ENCODE measurements at regions not wholly inside any gene's neighbourhood (a gene's known extent, or its start where the extent isn't known, plus 50 kb on each side); places are given as distances from the start of the nearest gene placed in this dataset.

DNA sequence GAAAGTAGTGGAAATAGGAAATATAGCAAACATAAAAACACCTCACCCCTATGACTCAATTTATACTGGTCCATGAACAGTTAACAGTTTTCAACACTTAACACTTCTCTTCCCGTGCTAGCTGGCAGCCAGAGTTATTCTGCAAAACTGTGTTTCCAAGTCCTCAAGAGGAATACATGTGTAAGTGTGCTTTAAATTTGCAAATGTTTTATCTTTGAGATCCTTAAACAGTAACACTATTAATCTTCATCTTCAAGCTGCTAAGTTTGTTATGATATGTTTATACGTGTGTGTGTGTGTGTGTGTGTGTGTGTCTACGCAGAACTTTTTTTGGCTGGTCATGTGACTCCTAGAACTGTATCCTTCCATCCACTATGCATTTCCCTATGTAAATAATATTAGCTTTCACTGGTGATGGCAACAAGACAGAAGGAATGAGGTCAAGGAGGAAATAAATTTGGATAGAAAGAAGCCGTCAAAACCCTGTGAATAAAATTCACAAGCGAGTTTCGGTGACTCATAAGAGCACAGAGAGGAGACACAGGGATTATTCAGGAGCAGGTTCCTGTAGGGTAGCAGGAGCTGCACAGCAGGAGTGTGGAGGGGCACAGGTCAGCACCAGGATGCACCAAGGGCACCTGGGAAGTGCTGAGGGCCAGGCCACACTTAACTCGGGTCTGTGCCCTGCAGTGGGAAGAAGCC is 105.9 kb upstream of the ETV6 start:
- Histone ChIP-seq H3K79me1 (ENCODE audit: low read depth in 1 of 2, low read length in 2 of 2) (no peaks in the 10 kb centered on the region), H3K23ac (ENCODE audit: low read depth, low read length) (no peak overlapping the region), H3K4ac (ENCODE audit: low read depth, low read length) (no peak overlapping the region), H3K14ac (replicated peaks; ENCODE audit: low read depth, low read length) (no peak overlapping the region), H2AFZ (replicated peaks; ENCODE audit: low read length, poor library complexity) (no peak overlapping the region), H4K91ac (ENCODE audit: insufficient read depth, low read depth, low read length) (no peak overlapping the region), H3K56ac (ENCODE audit: extremely low read depth, insufficient read depth, low read length) (no peak overlapping the region), H2AK5ac (ENCODE audit: low read depth, low read length) (no peak overlapping the region), H3K27ac (ENCODE audit: insufficient read depth, low read length) (no peak overlapping the region), H3K9me3 (ENCODE audit: control insufficient read depth, insufficient read depth, low read length) (no peaks in the 10 kb centered on the region), H3K4me3 (ENCODE audit: insufficient read depth, low read depth, low read length) (no peak overlapping the region), H3K27me3 (ENCODE audit: control insufficient read depth, insufficient read depth, low read length) (peaks cover 19% of the 10 kb centered on the region), H2BK120ac (ENCODE audit: low read depth, low read length) (no peak overlapping the region), H3K9me1 (ENCODE audit: insufficient read depth, low read length) (peaks cover 5% of the 10 kb centered on the region; the same call in 1 of the 2 replicates), H4K20me1 (ENCODE audit: insufficient read depth, low read length) (no peaks in the 10 kb centered on the region), H2BK20ac (ENCODE audit: low read depth, low read length) (no peak overlapping the region), H4K5ac (ENCODE audit: low read depth, low read length) (no peak overlapping the region), H4K8ac (ENCODE audit: low read depth in 2 of 2, low read length in 2 of 2) (no peak overlapping the region), H2BK5ac (ENCODE audit: low read depth, low read length, poor library complexity, severe bottlenecking) (no peak overlapping the region), H3K9ac (ENCODE audit: low read depth, low read length) (no peak overlapping the region), H3K18ac (ENCODE audit: low read depth, low read length) (no peak overlapping the region), H2BK15ac (ENCODE audit: low read depth, low read length) (no peak overlapping the region), H3K36me3 (ENCODE audit: control insufficient read depth, insufficient read depth, low read length) (no peaks in the 10 kb centered on the region), H2AK9ac (replicated peaks; ENCODE audit: low read depth, low read length, poor library complexity) (no peak overlapping the region), H3K4me2 (ENCODE audit: low read depth, low read length) (no peak overlapping the region; the same call in 1 of the 2 replicates), H3K4me1 (ENCODE audit: control insufficient read depth, insufficient read depth, low read length) (peaks cover 3% of the 10 kb centered on the region)
- ChIA-PET POLR2A (ENCODE audit: unreplicated experiment) (no interaction called here), CTCF (no interaction called here)
- in situ Hi-C loops (cut with MboI; ENCODE audit: low sequenced_read_pairs) = no loop called here
- ATAC-seq (ENCODE audit: low read depth) (peak; percentile 49; the same call in 1 of the 2 replicates), DNase-seq (peak; percentile 25)
- intact Hi-C loops (cut with micrococcal nuclease) = no loop called here
- TF ChIP-seq SMC3 (IDR thresholded peaks at IDR 0.05; ENCODE audit: low read depth, low read length) (no peak), CHD1 (IDR thresholded peaks at IDR 0.05; ENCODE audit: low read depth, low read length) (no peak), MAFK (IDR thresholded peaks at IDR 0.05; ENCODE audit: low read depth, low read length) (no peak), POLR2A (IDR thresholded peaks at IDR 0.05; ENCODE audit: low read depth, low read length) (no peak)
- TF ChIP-seq, protein P1, sequence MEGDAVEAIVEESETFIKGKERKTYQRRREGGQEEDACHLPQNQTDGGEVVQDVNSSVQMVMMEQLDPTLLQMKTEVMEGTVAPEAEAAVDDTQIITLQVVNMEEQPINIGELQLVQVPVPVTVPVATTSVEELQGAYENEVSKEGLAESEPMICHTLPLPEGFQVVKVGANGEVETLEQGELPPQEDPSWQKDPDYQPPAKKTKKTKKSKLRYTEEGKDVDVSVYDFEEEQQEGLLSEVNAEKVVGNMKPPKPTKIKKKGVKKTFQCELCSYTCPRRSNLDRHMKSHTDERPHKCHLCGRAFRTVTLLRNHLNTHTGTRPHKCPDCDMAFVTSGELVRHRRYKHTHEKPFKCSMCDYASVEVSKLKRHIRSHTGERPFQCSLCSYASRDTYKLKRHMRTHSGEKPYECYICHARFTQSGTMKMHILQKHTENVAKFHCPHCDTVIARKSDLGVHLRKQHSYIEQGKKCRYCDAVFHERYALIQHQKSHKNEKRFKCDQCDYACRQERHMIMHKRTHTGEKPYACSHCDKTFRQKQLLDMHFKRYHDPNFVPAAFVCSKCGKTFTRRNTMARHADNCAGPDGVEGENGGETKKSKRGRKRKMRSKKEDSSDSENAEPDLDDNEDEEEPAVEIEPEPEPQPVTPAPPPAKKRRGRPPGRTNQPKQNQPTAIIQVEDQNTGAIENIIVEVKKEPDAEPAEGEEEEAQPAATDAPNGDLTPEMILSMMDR (conservative IDR thresholded peaks at IDR 0.05; ENCODE audit: low read depth, low read length) = no peak
- TF ChIP-seq, protein P2, sequence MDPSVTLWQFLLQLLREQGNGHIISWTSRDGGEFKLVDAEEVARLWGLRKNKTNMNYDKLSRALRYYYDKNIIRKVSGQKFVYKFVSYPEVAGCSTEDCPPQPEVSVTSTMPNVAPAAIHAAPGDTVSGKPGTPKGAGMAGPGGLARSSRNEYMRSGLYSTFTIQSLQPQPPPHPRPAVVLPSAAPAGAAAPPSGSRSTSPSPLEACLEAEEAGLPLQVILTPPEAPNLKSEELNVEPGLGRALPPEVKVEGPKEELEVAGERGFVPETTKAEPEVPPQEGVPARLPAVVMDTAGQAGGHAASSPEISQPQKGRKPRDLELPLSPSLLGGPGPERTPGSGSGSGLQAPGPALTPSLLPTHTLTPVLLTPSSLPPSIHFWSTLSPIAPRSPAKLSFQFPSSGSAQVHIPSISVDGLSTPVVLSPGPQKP (IDR thresholded peaks at IDR 0.05; ENCODE audit: borderline replicate concordance, low read depth, low read length) = no peak
- no TSS peak for BruUV-seq (replicated peaks)
- dilution Hi-C loops (cut with HindIII; ENCODE audit: low sequenced_read_pairs, unreplicated experiment) = no loop called here
- WGBS, 2 experiments (ENCODE audit: extremely low coverage in 2 of 2, insufficient read length in 1 of 2) = 10% methylated on average over 3 of the region's 7 CpGs; no CpG with 5 or more reads in 1 of the 2 experiments
